WTC11 (cell line): ENCODE measurements at regions not wholly inside any gene's neighbourhood (a gene's known extent, or its start where the extent isn't known, plus 50 kb on each side); places are given as distances from the start of the nearest gene placed in this dataset.

Source experiments
- ATAC-seq: fragments of 200-7000 bp; cut with Tn5 transposase; 2 replicates; pipeline ENCODE4 v1.10.0; 2021; ENCODE audit warnings: mild to moderate bottlenecking, moderate library complexity
- CTCF ChIA-PET: fragments of 300-600 bp; sonication (Branson Sonifier 250); formaldehyde crosslinking; loops from one replicate; lab custom pipeline; 2021; ENCODE audit warnings: antibody characterized with exemption; lab: Charles Lee
- POLR2A ChIA-PET: fragments of 350-600 bp; sonication (Branson Sonifier 250); formaldehyde crosslinking; loops from one replicate; lab custom pipeline; 2021; ENCODE audit warnings: antibody characterized with exemption; lab: Charles Lee
- DNase-seq: peaks from one replicate; pipeline ENCODE4 v3.0.0; 2021; ENCODE audit warnings: low spot score
- H3K27ac Mint-ChIP-seq: 2 replicates; pipeline ENCODE4 v1.8.0; 2021; ENCODE audit warnings: mixed read lengths
- H3K27me3 Mint-ChIP-seq: 2 replicates; pipeline ENCODE4 v1.8.0; 2021; ENCODE audit warnings: low read depth, mild to moderate bottlenecking, moderate library complexity, mixed read lengths
- H3K36me3 Mint-ChIP-seq: 2 replicates; pipeline ENCODE4 v1.8.0; 2021; ENCODE audit warnings: mixed read lengths
- H3K4me1 Mint-ChIP-seq: 2 replicates; pipeline ENCODE4 v1.8.0; 2022; ENCODE audit warnings: mixed read lengths
- H3K4me3 Mint-ChIP-seq: 2 replicates; pipeline ENCODE4 v1.8.0; 2021; ENCODE audit warnings: mild to moderate bottlenecking, moderate library complexity, mixed read lengths
- H3K9me3 Mint-ChIP-seq: 2 replicates; pipeline ENCODE4 v1.8.0; 2021; ENCODE audit warnings: mixed read lengths
- ATF2 ChIP-seq: sonication (generic); formaldehyde crosslinking; IDR thresholded peaks from 2 replicates; pipeline ENCODE4 v1.8.1; 2022; ENCODE audit warnings: low read depth, missing genetic modification reagents, borderline replicate concordance
- CBFB ChIP-seq: sonication (generic); formaldehyde crosslinking; IDR thresholded peaks from 2 replicates; pipeline ENCODE4 v1.8.1; 2022; ENCODE audit warnings: mild to moderate bottlenecking, low read depth, missing genetic modification reagents
- FOXP1 ChIP-seq: sonication (generic); formaldehyde crosslinking; IDR thresholded peaks from 2 replicates; pipeline ENCODE4 v1.8.0; 2022; ENCODE audit warnings: missing genetic modification reagents, mild to moderate bottlenecking, moderate library complexity, borderline replicate concordance
- GRHL2 ChIP-seq: fragments of 250-450 bp; sonication (Bioruptor Pico); IDR thresholded peaks from 2 replicates; pipeline ENCODE4 v1.8.0; 2022; ENCODE audit warnings: mild to moderate bottlenecking, moderate library complexity; ENCODE audit not compliant: insufficient replicate concordance, severe bottlenecking
- KAT7 ChIP-seq: sonication (generic); formaldehyde crosslinking; IDR thresholded peaks from 2 replicates; pipeline ENCODE4 v1.8.1; 2023; ENCODE audit warnings: missing genetic modification reagents, mild to moderate bottlenecking, borderline replicate concordance
- MAX ChIP-seq: sonication (generic); formaldehyde crosslinking; IDR thresholded peaks from 2 replicates; pipeline ENCODE4 v1.8.0; 2022; ENCODE audit warnings: mild to moderate bottlenecking, missing genetic modification reagents
- MXD4 ChIP-seq: fragments of 250-450 bp; sonication (Bioruptor Pico); IDR thresholded peaks from 2 replicates; pipeline ENCODE4 v1.8.0; 2021; ENCODE audit warnings: mild to moderate bottlenecking, moderate library complexity, borderline replicate concordance
- NFATC4 ChIP-seq: fragments of 250-450 bp; sonication (Bioruptor Pico); IDR thresholded peaks from 2 replicates; pipeline ENCODE4 v1.9.0; 2021; ENCODE audit warnings: mild to moderate bottlenecking
- NFE2L1 ChIP-seq: sonication (generic); formaldehyde crosslinking; IDR thresholded peaks from 2 replicates; pipeline ENCODE4 v1.8.1; 2023; ENCODE audit warnings: missing genetic modification reagents
- OVOL2 ChIP-seq: fragments of 250-450 bp; sonication (Bioruptor Pico); IDR thresholded peaks from 2 replicates; pipeline ENCODE4 v1.9.0; 2021; ENCODE audit warnings: mild to moderate bottlenecking, borderline replicate concordance
- RORB ChIP-seq: fragments of 250-450 bp; sonication (Bioruptor Pico); IDR thresholded peaks from 2 replicates; pipeline ENCODE4 v1.9.0; 2021; ENCODE audit warnings: mild to moderate bottlenecking
- SMAD4 ChIP-seq: sonication (generic); formaldehyde crosslinking; IDR thresholded peaks from 2 replicates; pipeline ENCODE4 v1.8.0; 2022; ENCODE audit warnings: mild to moderate bottlenecking, missing genetic modification reagents
- TEAD4 ChIP-seq: sonication (generic); formaldehyde crosslinking; IDR thresholded peaks from 2 replicates; pipeline ENCODE4 v1.8.0; 2022; ENCODE audit warnings: mild to moderate bottlenecking, missing genetic modification reagents
- TP53 ChIP-seq: sonication (generic); formaldehyde crosslinking; IDR thresholded peaks from 2 replicates; pipeline ENCODE4 v1.8.1; 2023; ENCODE audit warnings: mild to moderate bottlenecking, missing genetic modification reagents
- USF2 ChIP-seq: sonication (generic); formaldehyde crosslinking; IDR thresholded peaks from 2 replicates; pipeline ENCODE4 v1.8.1; 2023; ENCODE audit warnings: mild to moderate bottlenecking, missing genetic modification reagents, moderate library complexity
- ZNF263 ChIP-seq: sonication (generic); formaldehyde crosslinking; IDR thresholded peaks from 2 replicates; pipeline ENCODE4 v1.8.1; 2022; ENCODE audit warnings: low read depth, mild to moderate bottlenecking, moderate library complexity, missing genetic modification reagents
- ZNF396 ChIP-seq: fragments of 250-450 bp; sonication (Bioruptor Pico); IDR thresholded peaks from 2 replicates; pipeline ENCODE4 v1.8.0; 2021; ENCODE audit warnings: mild to moderate bottlenecking, moderate library complexity, borderline replicate concordance
- ZNF425 ChIP-seq: fragments of 250-450 bp; sonication (Bioruptor Pico); conservative IDR thresholded peaks from 2 replicates; pipeline ENCODE4 v1.9.0; 2021; ENCODE audit warnings: mild to moderate bottlenecking
- ZNF671 ChIP-seq: fragments of 250-450 bp; sonication (Bioruptor Pico); IDR thresholded peaks from 2 replicates; pipeline ENCODE4 v1.8.0; 2021; ENCODE audit warnings: mild to moderate bottlenecking
- TF ChIP-seq, protein P1 (sequence below): fragments of 250-450 bp; sonication (Bioruptor Pico); IDR thresholded peaks from 2 replicates; pipeline ENCODE4 v1.9.0; 2021; ENCODE audit warnings: mild to moderate bottlenecking, borderline replicate concordance

- Mint-ChIP-seq H3K27ac (peak overlapping the region; percentile 45; the same call in 1 of the 2 replicates), H3K4me1 (no peaks in the 10 kb centered on the region), H3K27me3 (no peaks in the 10 kb centered on the region), H3K4me3 (no peak overlapping the region), H3K36me3 (no peaks in the 10 kb centered on the region), H3K9me3 (no peaks in the 10 kb centered on the region)
- ChIA-PET CTCF (no interaction called here), POLR2A (no interaction called here)
- ATAC-seq (no peak), DNase-seq (no peak)
- TF ChIP-seq OVOL2 (CRISPR knock-in tag) (no peak), KAT7 (CRISPR knock-in tag) (no peak), TP53 (CRISPR knock-in tag) (no peak), CBFB (CRISPR knock-in tag) (no peak), NFE2L1 (CRISPR knock-in tag) (no peak), SMAD4 (no peak), ZNF671 (CRISPR knock-in tag) (no peak), USF2 (CRISPR knock-in tag) (no peak), ATF2 (CRISPR knock-in tag) (no peak), ZNF263 (no peak), NFATC4 (no peak), ZNF425 (CRISPR knock-in tag) (no peak), MXD4 (CRISPR knock-in tag) (no peak), RORB (no peak), TEAD4 (no peak), ZNF396 (CRISPR knock-in tag) (no peak), MAX (no peak), GRHL2 (CRISPR knock-in tag) (no peak), FOXP1 (CRISPR knock-in tag) (no peak)
- TF ChIP-seq, protein P1, sequence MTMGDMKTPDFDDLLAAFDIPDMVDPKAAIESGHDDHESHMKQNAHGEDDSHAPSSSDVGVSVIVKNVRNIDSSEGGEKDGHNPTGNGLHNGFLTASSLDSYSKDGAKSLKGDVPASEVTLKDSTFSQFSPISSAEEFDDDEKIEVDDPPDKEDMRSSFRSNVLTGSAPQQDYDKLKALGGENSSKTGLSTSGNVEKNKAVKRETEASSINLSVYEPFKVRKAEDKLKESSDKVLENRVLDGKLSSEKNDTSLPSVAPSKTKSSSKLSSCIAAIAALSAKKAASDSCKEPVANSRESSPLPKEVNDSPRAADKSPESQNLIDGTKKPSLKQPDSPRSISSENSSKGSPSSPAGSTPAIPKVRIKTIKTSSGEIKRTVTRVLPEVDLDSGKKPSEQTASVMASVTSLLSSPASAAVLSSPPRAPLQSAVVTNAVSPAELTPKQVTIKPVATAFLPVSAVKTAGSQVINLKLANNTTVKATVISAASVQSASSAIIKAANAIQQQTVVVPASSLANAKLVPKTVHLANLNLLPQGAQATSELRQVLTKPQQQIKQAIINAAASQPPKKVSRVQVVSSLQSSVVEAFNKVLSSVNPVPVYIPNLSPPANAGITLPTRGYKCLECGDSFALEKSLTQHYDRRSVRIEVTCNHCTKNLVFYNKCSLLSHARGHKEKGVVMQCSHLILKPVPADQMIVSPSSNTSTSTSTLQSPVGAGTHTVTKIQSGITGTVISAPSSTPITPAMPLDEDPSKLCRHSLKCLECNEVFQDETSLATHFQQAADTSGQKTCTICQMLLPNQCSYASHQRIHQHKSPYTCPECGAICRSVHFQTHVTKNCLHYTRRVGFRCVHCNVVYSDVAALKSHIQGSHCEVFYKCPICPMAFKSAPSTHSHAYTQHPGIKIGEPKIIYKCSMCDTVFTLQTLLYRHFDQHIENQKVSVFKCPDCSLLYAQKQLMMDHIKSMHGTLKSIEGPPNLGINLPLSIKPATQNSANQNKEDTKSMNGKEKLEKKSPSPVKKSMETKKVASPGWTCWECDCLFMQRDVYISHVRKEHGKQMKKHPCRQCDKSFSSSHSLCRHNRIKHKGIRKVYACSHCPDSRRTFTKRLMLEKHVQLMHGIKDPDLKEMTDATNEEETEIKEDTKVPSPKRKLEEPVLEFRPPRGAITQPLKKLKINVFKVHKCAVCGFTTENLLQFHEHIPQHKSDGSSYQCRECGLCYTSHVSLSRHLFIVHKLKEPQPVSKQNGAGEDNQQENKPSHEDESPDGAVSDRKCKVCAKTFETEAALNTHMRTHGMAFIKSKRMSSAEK (CRISPR knock-in tag) = no peak
Measured at GRCh38 chr16:11464241-11464640, 119.0 kb downstream of the RMI2 start.
